HUES6 (cell line): ENCODE measurements at regions not wholly inside any gene's neighbourhood (a gene's known extent, or its start where the extent isn't known, plus 50 kb on each side); places are given as distances from the start of the nearest gene placed in this dataset.
"Not testable (repeated sequence)": the region's sequence is repeated elsewhere in the genome, so short reads cannot be mapped to it uniquely, and the experiment has no call there.

Experiments
- H3K27ac ChIP-seq: 2 replicates; pipeline ENCODE4 v1.7.0; 2013; ENCODE audit warnings: low read depth, mild to moderate bottlenecking, low read length, inconsistent platforms
- H3K27me3 ChIP-seq: 2 replicates; pipeline ENCODE4 v1.6.1; 2013; ENCODE audit warnings: low read length; ENCODE audit not compliant: control insufficient read depth, insufficient read depth
- H3K36me3 ChIP-seq: 2 replicates; pipeline ENCODE4 v1.6.1; 2013; ENCODE audit warnings: low read length; ENCODE audit not compliant: control insufficient read depth, insufficient read depth
- H3K4me1 ChIP-seq: 2 replicates; pipeline ENCODE4 v1.6.1; 2013; ENCODE audit warnings: low read length; ENCODE audit not compliant: control insufficient read depth, insufficient read depth
- H3K4me3 ChIP-seq: 2 replicates; pipeline ENCODE4 v1.5.1; 2013; ENCODE audit warnings: low read depth, low read length
- H3K9ac ChIP-seq: one replicate; pipeline ENCODE4 v1.6.1; 2013; ENCODE audit warnings: mild to moderate bottlenecking, low read length
- H3K9me3 ChIP-seq: 2 replicates; pipeline ENCODE4 v1.6.1; 2013; ENCODE audit warnings: low read depth, low read length; ENCODE audit not compliant: control insufficient read depth, insufficient read depth

GRCh38 chr13:108082481-108082880 is 132.9 kb downstream of the LIG4 start:
- H3K4me3 ChIP-seq, result no peak overlapping the region

GRCh38 chr13:108077284-108077683 is 138.1 kb downstream of the LIG4 start:
- H3K4me3 ChIP-seq, result no peak overlapping the region
- H3K36me3 ChIP-seq, result no peaks in the 10 kb centered on the region
- no peaks in the 10 kb centered on the region for H3K4me1 ChIP-seq
- no peaks in the 10 kb centered on the region for H3K27me3 ChIP-seq
- H3K9me3 ChIP-seq, result peaks cover 15% of the 10 kb centered on the region; the same call in 1 of the 2 replicates
- H3K9ac ChIP-seq, result no peak overlapping the region
- no peak overlapping the region for H3K27ac ChIP-seq

More at GRCh38 chr13:108082481-108082880, 132.9 kb downstream of the LIG4 start:
- Histone ChIP-seq H3K9me3 (0 out of 2 replicates have a peak, but pooled peaks cover 4% of the 10 kb centered on the region), H3K36me3 (no peaks in the 10 kb centered on the region), H3K4me1 (peaks cover 6% of the 10 kb centered on the region; the same call in 1 of the 2 replicates), H3K9ac (no peak overlapping the region), H3K27me3 (no peaks in the 10 kb centered on the region), H3K27ac (no peak overlapping the region)

- H3K27ac ChIP-seq, H3K36me3 ChIP-seq, H3K4me1 ChIP-seq, H3K27me3 ChIP-seq, H3K9ac ChIP-seq, H3K4me3 ChIP-seq: not testable (repeated sequence)
- peaks cover 27% of the 10 kb centered on the region for H3K9me3 ChIP-seq
Measured at GRCh38 chr13:108074429-108074828, 140.9 kb downstream of the LIG4 start.

GRCh38 chr13:108070925-108071324 is 144.4 kb downstream of the LIG4 start:
- Histone ChIP-seq H3K36me3 (no peaks in the 10 kb centered on the region), H3K9me3 (peaks cover 23% of the 10 kb centered on the region), H3K4me1 (no peaks in the 10 kb centered on the region), H3K27ac (no peak overlapping the region), H3K27me3 (no peaks in the 10 kb centered on the region), H3K9ac (no peak overlapping the region), H3K4me3 (no peak overlapping the region)

- no peak overlapping the region for H3K4me3 ChIP-seq
- H3K27ac ChIP-seq, result no peak overlapping the region
- no peaks in the 10 kb centered on the region for H3K27me3 ChIP-seq
- H3K4me1 ChIP-seq, result no peaks in the 10 kb centered on the region
- H3K9me3 ChIP-seq, result peaks cover 23% of the 10 kb centered on the region
- no peak overlapping the region for H3K9ac ChIP-seq
- no peaks in the 10 kb centered on the region for H3K36me3 ChIP-seq
Measured at GRCh38 chr13:108070491-108070890, 144.8 kb downstream of the LIG4 start.

GRCh38 chr13:108069521-108070210 is 145.7 kb downstream of the LIG4 start:
- no peaks in the 10 kb centered on the region for H3K4me1 ChIP-seq
- peaks cover 23% of the 10 kb centered on the region for H3K9me3 ChIP-seq
- no peak overlapping the region for H3K9ac ChIP-seq
- H3K27me3 ChIP-seq, result no peaks in the 10 kb centered on the region
- no peak overlapping the region for H3K27ac ChIP-seq
- H3K36me3 ChIP-seq, result no peaks in the 10 kb centered on the region
- H3K4me3 ChIP-seq, result no peak overlapping the region

GRCh38 chr13:108064372-108064771 is 151.0 kb downstream of the LIG4 start:
- H3K4me1 ChIP-seq, H3K9ac ChIP-seq, H3K27me3 ChIP-seq, H3K36me3 ChIP-seq, H3K4me3 ChIP-seq, H3K27ac ChIP-seq: not testable (repeated sequence)
- peaks cover 16% of the 10 kb centered on the region for H3K9me3 ChIP-seq

GRCh38 chr13:108060111-108060510 is 155.2 kb downstream of the LIG4 start:
- H3K9me3 ChIP-seq, result peaks cover 9% of the 10 kb centered on the region; the same call in 1 of the 2 replicates
- peaks cover 7% of the 10 kb centered on the region for H3K4me1 ChIP-seq

GRCh38 chr13:108056278-108056677 is 159.1 kb downstream of the LIG4 start:
- H3K9ac ChIP-seq, result no peak overlapping the region
- H3K4me1 ChIP-seq, result peaks cover 7% of the 10 kb centered on the region
- no peak overlapping the region for H3K27ac ChIP-seq
- H3K9me3 ChIP-seq, result no peaks in the 10 kb centered on the region
- H3K36me3 ChIP-seq, result no peaks in the 10 kb centered on the region
- no peak overlapping the region for H3K4me3 ChIP-seq
- no peaks in the 10 kb centered on the region for H3K27me3 ChIP-seq

More at GRCh38 chr13:108060111-108060510, 155.2 kb downstream of the LIG4 start:
- H3K27ac ChIP-seq, result 0 out of 2 replicates have a peak overlapping the region, but pooled peaks have one; percentile 4
- H3K36me3 ChIP-seq, result no peaks in the 10 kb centered on the region
- H3K27me3 ChIP-seq, result no peaks in the 10 kb centered on the region
- H3K4me3 ChIP-seq, result no peak overlapping the region
- no peak overlapping the region for H3K9ac ChIP-seq

- Histone ChIP-seq H3K36me3 (no peaks in the 10 kb centered on the region), H3K9me3 (no peaks in the 10 kb centered on the region), H3K27me3 (no peaks in the 10 kb centered on the region), H3K9ac (no peak overlapping the region), H3K4me1 (no peaks in the 10 kb centered on the region), H3K27ac (no peak overlapping the region), H3K4me3 (no peak overlapping the region)
Measured at GRCh38 chr13:108049211-108049610, 166.1 kb downstream of the LIG4 start.

- H3K27me3 ChIP-seq, result no peaks in the 10 kb centered on the region
- H3K9ac ChIP-seq, result no peak overlapping the region
- no peaks in the 10 kb centered on the region for H3K9me3 ChIP-seq
- H3K4me3 ChIP-seq, result no peak overlapping the region
- H3K36me3 ChIP-seq, result no peaks in the 10 kb centered on the region
- no peak overlapping the region for H3K27ac ChIP-seq
- H3K4me1 ChIP-seq, result no peaks in the 10 kb centered on the region
Measured at GRCh38 chr13:108044954-108045353, 170.4 kb downstream of the LIG4 start.
